ENCODE measurements at regions not wholly inside any gene's neighbourhood (a gene's known extent, or its start where the extent isn't known, plus 50 kb on each side); places are given as distances from the start of the nearest gene placed in this dataset.

DNA sequence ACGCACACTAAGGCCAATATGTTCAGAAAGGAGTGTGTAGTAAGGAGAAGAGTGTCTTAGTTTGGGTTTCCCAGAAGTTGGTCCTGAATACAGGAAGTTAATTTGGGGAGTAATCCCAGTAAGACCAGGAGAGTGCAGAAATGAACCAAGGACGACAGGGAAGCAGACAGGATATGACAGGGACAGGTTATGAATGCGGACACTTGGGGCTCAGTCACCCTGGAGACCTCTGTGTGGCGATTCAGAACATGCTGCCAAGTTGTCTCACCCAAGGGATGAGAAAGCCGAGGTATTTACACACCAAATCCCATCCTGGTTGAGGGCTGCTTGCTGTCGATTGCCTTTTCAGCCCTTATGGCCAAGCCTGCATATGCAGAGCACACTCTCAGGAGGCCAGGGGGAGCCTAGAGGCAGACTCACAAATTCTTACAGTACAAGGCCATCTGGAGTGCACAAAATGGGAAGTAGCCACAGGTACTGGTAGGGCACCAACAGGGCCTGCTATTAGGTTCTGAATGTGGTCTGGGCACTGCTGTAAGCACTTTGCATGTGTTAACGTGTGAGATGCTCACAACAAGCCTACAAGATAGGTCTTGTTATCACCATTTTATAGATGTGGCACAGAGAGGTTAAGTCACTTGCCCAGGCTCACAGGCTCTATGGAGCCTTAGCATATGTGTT lies 233.1 kb upstream of the ANKRD55 start:
- H3K4me1 ChIP-seq: peaks cover 0 to 15% (median 13%) of the 10 kb centered on the region in 4 donors
- 94% methylated on average over 7 of the region's 7 CpGs for WGBS
- intact Hi-C loops (cut with DNase I): no loop called here

DNA sequence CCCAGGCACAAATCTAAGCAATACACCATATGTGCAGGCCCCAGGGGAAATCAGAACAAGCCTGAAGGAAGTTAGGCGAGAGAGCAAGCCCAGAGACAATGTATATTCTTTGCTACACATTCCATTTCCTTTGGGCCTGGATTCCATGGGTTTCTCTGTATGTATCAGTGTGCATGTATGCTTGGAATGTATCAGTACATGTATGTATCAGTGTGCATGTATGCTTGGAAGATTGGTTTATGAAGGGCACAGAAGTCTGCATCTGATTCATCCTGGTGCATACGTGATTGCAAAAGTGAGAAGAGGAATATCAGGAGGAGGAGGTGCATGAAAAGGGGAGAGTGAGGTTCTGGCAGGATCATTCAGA lies 232.6 kb upstream of the ANKRD55 start:
- no peaks in the 10 kb centered on the region for H3K27me3 ChIP-seq
- DNase-seq (ENCODE audit: extremely low spot score): no peak
- H3K4me1 ChIP-seq: peaks cover 1 to 17% (median 13%) of the 10 kb centered on the region in 4 donors
- peak overlapping the region in 2 of 4 donors; percentile 29 to 33 for H3K27ac ChIP-seq (replicated peaks in 1 of 4)
- no peak overlapping the region for H3K4me3 ChIP-seq
- WGBS: 87% methylated on average over 2 of the region's 2 CpGs
- H3K36me3 ChIP-seq: no peaks in the 10 kb centered on the region
- TF ChIP-seq POLR2AphosphoS5 (IDR thresholded peaks at IDR 0.05): no peak
- TF ChIP-seq, protein P1, sequence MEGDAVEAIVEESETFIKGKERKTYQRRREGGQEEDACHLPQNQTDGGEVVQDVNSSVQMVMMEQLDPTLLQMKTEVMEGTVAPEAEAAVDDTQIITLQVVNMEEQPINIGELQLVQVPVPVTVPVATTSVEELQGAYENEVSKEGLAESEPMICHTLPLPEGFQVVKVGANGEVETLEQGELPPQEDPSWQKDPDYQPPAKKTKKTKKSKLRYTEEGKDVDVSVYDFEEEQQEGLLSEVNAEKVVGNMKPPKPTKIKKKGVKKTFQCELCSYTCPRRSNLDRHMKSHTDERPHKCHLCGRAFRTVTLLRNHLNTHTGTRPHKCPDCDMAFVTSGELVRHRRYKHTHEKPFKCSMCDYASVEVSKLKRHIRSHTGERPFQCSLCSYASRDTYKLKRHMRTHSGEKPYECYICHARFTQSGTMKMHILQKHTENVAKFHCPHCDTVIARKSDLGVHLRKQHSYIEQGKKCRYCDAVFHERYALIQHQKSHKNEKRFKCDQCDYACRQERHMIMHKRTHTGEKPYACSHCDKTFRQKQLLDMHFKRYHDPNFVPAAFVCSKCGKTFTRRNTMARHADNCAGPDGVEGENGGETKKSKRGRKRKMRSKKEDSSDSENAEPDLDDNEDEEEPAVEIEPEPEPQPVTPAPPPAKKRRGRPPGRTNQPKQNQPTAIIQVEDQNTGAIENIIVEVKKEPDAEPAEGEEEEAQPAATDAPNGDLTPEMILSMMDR (IDR thresholded peaks at IDR 0.05): no peak
- no peak for TF ChIP-seq POLR2A (IDR thresholded peaks at IDR 0.05; ENCODE audit: low read depth)
- intact Hi-C loops (cut with DNase I): no loop called here
- H3K9me3 ChIP-seq: no peaks in the 10 kb centered on the region

More for the DNA sequence above, 233.1 kb upstream of the ANKRD55 start:
- DNase-seq (ENCODE audit: extremely low spot score): no peak
- TF ChIP-seq, protein P1 (IDR thresholded peaks at IDR 0.05): no peak
- TF ChIP-seq POLR2AphosphoS5 (IDR thresholded peaks at IDR 0.05) (no peak), EP300 (IDR thresholded peaks at IDR 0.05) (no peak), POLR2A (IDR thresholded peaks at IDR 0.05; ENCODE audit: low read depth) (no peak)
- no peaks in the 10 kb centered on the region for H3K36me3 ChIP-seq
- H3K9me3 ChIP-seq: no peaks in the 10 kb centered on the region
- no peak overlapping the region for H3K27ac ChIP-seq (replicated peaks in 1 of 4)
- H3K27me3 ChIP-seq: no peaks in the 10 kb centered on the region
- no peak overlapping the region for H3K4me3 ChIP-seq

DNA sequence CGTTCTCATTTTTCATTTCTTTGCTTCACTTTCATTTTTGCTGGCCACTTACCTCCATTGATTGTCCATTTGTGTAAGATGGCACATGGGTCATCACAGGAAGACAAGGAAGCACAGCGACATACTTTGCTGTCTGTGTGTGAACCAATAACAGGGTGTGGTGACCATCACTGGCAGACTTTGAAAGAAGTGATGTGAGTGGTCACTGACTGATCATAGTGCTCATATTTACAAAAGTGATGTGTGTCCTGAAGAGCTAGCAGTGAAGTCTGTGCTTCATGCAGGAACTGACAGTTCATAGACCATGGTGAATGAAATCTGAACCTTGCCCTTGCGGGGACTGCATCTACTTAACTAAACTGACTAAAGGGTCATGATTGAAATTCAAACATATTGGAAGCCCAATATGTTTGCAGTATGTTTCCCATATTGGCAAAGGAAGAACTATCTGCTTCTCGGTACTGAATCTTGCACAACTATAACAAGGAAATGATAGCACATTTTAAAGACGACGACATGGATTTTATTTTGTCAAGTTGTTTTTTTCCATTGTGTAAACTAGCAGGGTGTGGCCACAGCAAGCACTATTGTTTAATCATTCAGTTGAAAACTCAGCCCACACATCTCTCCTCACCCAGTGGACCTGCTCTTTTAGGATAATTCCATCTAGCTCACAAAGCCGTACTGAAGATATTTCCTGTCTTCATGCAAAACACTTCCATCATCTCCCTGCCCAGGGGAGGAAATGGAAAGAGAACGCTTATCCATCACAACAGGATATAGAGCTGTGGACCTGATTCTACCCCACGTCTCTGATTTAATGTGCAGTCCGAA lies 232.0 kb upstream of the ANKRD55 start:
- DNase-seq (ENCODE audit: extremely low spot score): no peak
- Histone ChIP-seq H3K4me3 (no peak overlapping the region), H3K27me3 (no peaks in the 10 kb centered on the region), H3K27ac (replicated peaks in 1 of 4) (peak overlapping the region in 2 of 4 donors; percentile 29 to 33), H3K9me3 (no peaks in the 10 kb centered on the region), H3K36me3 (no peaks in the 10 kb centered on the region), H3K4me1 (peaks cover 7 to 23% (median 18%) of the 10 kb centered on the region in 4 donors)
- WGBS: 73% methylated on average over 10 of the region's 10 CpGs
- intact Hi-C loops (cut with DNase I): no loop called here
- TF ChIP-seq, protein P1 (IDR thresholded peaks at IDR 0.05): no peak
- TF ChIP-seq POLR2AphosphoS5 (IDR thresholded peaks at IDR 0.05) (no peak), POLR2A (IDR thresholded peaks at IDR 0.05; ENCODE audit: low read depth) (no peak), EP300 (IDR thresholded peaks at IDR 0.05) (no peak)

DNA sequence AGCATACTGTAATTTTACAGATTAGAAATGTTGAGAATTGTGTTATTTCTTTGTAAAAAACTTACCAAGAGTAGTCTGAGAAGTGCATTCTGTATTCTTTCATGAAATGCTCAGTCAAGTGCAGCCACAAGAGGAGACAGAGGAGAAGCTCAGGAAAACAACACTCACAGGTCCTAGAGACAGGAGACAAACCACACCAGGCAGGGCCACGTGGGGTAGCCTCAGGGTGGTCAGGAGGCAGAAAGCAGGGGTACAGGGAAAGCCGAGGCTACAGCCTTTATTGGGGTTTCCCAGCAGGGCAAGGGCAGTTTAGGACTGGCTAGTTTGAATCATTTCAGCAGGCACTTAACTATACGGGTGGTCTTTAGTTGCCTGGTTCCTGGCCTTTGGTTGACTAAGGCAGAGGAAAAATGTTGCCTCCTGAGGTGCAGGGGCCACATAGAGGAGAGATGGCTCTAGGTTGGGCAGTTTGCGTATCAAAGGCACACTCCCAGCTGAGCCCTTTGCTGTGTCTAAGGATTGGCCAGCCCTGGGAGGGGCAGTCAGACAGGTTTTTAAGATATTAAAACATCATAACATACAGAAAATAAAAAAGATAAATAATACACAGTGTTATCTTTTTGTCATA lies 230.9 kb upstream of the ANKRD55 start:
- 85% methylated on average over 4 of the region's 4 CpGs for WGBS
- Histone ChIP-seq H3K9me3 (no peaks in the 10 kb centered on the region), H3K4me3 (no peak overlapping the region), H3K4me1 (peaks cover 7 to 23% (median 19%) of the 10 kb centered on the region in 4 donors), H3K27me3 (no peaks in the 10 kb centered on the region), H3K27ac (replicated peaks in 1 of 4) (no peak overlapping the region), H3K36me3 (no peaks in the 10 kb centered on the region)
- DNase-seq (ENCODE audit: extremely low spot score): no peak
- intact Hi-C loops (cut with DNase I): no loop called here
- TF ChIP-seq EP300 (IDR thresholded peaks at IDR 0.05) (no peak), POLR2A (IDR thresholded peaks at IDR 0.05; ENCODE audit: low read depth) (no peak), POLR2AphosphoS5 (IDR thresholded peaks at IDR 0.05) (no peak)
- TF ChIP-seq, protein P1 (IDR thresholded peaks at IDR 0.05): no peak
